ENCODE measurements at regions not wholly inside any gene's neighbourhood (a gene's known extent, or its start where the extent isn't known, plus 50 kb on each side); places are given as distances from the start of the nearest gene placed in this dataset.

GRCh38 chr1:30009720-30010119, 713.7 kb downstream of the MATN1 start:
- H3K79me2 ChIP-seq (replicated peaks; ENCODE audit: insufficient read depth, low read length) = no peaks in the 10 kb centered on the region
- H3K36me3 ChIP-seq (ENCODE audit: insufficient read depth, low read length) = no peaks in the 10 kb centered on the region
- no peaks in the 10 kb centered on the region for H3F3A ChIP-seq (ENCODE audit: insufficient read depth, low read length, poor library complexity, severe bottlenecking)
- no peak overlapping the region for H2AFZ ChIP-seq (ENCODE audit: low read depth, low read length)
- H3K9me3 ChIP-seq (ENCODE audit: low read length) = no peaks in the 10 kb centered on the region
- H3K4me3 ChIP-seq (ENCODE audit: low read length) = no peak overlapping the region
- TF ChIP-seq POLR2AphosphoS5 (IDR thresholded peaks at IDR 0.05) = no peak
- no peak for TF ChIP-seq TAF1 (IDR thresholded peaks at IDR 0.05; ENCODE audit: low read depth)
- TF ChIP-seq SMC3 (conservative IDR thresholded peaks at IDR 0.05; ENCODE audit: poor library complexity) = no peak
- TF ChIP-seq MXI1 (conservative IDR thresholded peaks at IDR 0.05; ENCODE audit: poor library complexity, severe bottlenecking) = no peak
- TF ChIP-seq EZH2 (IDR thresholded peaks at IDR 0.05; ENCODE audit: borderline replicate concordance, insufficient read depth, low read length, poor library complexity, severe bottlenecking) = no peak
- TF ChIP-seq EP300 (conservative IDR thresholded peaks at IDR 0.05; ENCODE audit: poor library complexity, severe bottlenecking) = no peak
- TF ChIP-seq REST (IDR thresholded peaks at IDR 0.05; ENCODE audit: borderline replicate concordance) = no peak
- no peak for TF ChIP-seq CTCF (IDR thresholded peaks at IDR 0.05; ENCODE audit: poor library complexity, severe bottlenecking)
- no peak for TF ChIP-seq RAD21 (conservative IDR thresholded peaks at IDR 0.05)
- no peak overlapping the region for H3K27ac ChIP-seq (ENCODE audit: low read length)
- no peak overlapping the region for H3K9ac ChIP-seq (ENCODE audit: low read length)
- H3K4me2 ChIP-seq (ENCODE audit: low read length) = no peak overlapping the region
- H4K20me1 ChIP-seq (ENCODE audit: insufficient read depth) = no peaks in the 10 kb centered on the region
- no peaks in the 10 kb centered on the region for H3K27me3 ChIP-seq (ENCODE audit: insufficient read depth, low read depth, low read length)
- H3K9me2 ChIP-seq (ENCODE audit: insufficient read depth, low read length) = no peaks in the 10 kb centered on the region

- Histone ChIP-seq H3K4me2 (ENCODE audit: low read length) (no peak overlapping the region), H3K27ac (ENCODE audit: low read length) (no peak overlapping the region), H3K4me3 (ENCODE audit: low read length) (no peak overlapping the region), H3K9ac (ENCODE audit: low read length) (no peak overlapping the region), H3K27me3 (ENCODE audit: insufficient read depth, low read depth, low read length) (no peaks in the 10 kb centered on the region), H4K20me1 (ENCODE audit: insufficient read depth) (no peaks in the 10 kb centered on the region), H3K79me2 (replicated peaks; ENCODE audit: insufficient read depth, low read length) (no peaks in the 10 kb centered on the region), H2AFZ (ENCODE audit: low read depth, low read length) (no peak overlapping the region), H3K9me3 (ENCODE audit: low read length) (no peaks in the 10 kb centered on the region), H3K36me3 (ENCODE audit: insufficient read depth, low read length) (no peaks in the 10 kb centered on the region), H3F3A (ENCODE audit: insufficient read depth, low read length, poor library complexity, severe bottlenecking) (no peaks in the 10 kb centered on the region), H3K9me2 (ENCODE audit: insufficient read depth, low read length) (no peaks in the 10 kb centered on the region)
- TF ChIP-seq REST (IDR thresholded peaks at IDR 0.05; ENCODE audit: borderline replicate concordance) (no peak), TAF1 (IDR thresholded peaks at IDR 0.05; ENCODE audit: low read depth) (no peak), EP300 (conservative IDR thresholded peaks at IDR 0.05; ENCODE audit: poor library complexity, severe bottlenecking) (no peak), MXI1 (conservative IDR thresholded peaks at IDR 0.05; ENCODE audit: poor library complexity, severe bottlenecking) (no peak), SMC3 (conservative IDR thresholded peaks at IDR 0.05; ENCODE audit: poor library complexity) (no peak), POLR2AphosphoS5 (IDR thresholded peaks at IDR 0.05) (no peak), CTCF (IDR thresholded peaks at IDR 0.05; ENCODE audit: poor library complexity, severe bottlenecking) (no peak), EZH2 (IDR thresholded peaks at IDR 0.05; ENCODE audit: borderline replicate concordance, insufficient read depth, low read length, poor library complexity, severe bottlenecking) (no peak), RAD21 (conservative IDR thresholded peaks at IDR 0.05) (no peak)
Observed at GRCh38 chr1:30008998-30009657, 714.3 kb downstream of the MATN1 start.

All from neural cell (in vitro differentiated cells).